Stimulated activated naive CD8-positive, alpha-beta T cell treated with anti-CD3 and anti-CD28 coated beads, Interleukin-15, Interleukin-2, amounts not matched to agents 100 U/mL and 50 U/mL, for 24 hours (primary cell): ENCODE measurements at regions not wholly inside any gene's neighbourhood (a gene's known extent, or its start where the extent isn't known, plus 50 kb on each side); places are given as distances from the start of the nearest gene placed in this dataset.

ENCODE experiments used
- ATAC-seq: fragments of 150-1000 bp; cut with Tn5 transposase; one replicate; pipeline ENCODE4 v1.10.0; 2021
- DNase-seq: peaks from one replicate; pipeline ENCODE4 v3.0.0; 2021

GRCh38 chr16:89043636-89044417 lies 49.8 kb upstream of the ACSF3 start:
- no peak for DNase-seq
- ATAC-seq = no peak
